AG09319 (cell line): ENCODE measurements at regions not wholly inside any gene's neighbourhood (a gene's known extent, or its start where the extent isn't known, plus 50 kb on each side); places are given as distances from the start of the nearest gene placed in this dataset.

ENCODE experiments used
- DNase-seq: peaks from one replicate; pipeline ENCODE4 v3.0.0-alpha.2; 2010; ENCODE audit warnings: low read depth; ENCODE audit errors: extremely low read depth
- CTCF ChIP-seq: IDR thresholded peaks from 2 replicates; pipeline ENCODE4 v1.5.1; 2011; ENCODE audit warnings: low read depth, mild to moderate bottlenecking, inconsistent platforms, low read length, moderate library complexity

- no peak for TF ChIP-seq CTCF
- peak; percentile 74 for DNase-seq
These were observed 222.9 kb upstream of the CELF2 start for GRCh38 chr10:10794791-10795191.

GRCh38 chr10:10796061-10796773 lies 221.5 kb upstream of the CELF2 start:
- TF ChIP-seq CTCF = no peak
- DNase-seq = no peak

GRCh38 chr10:10796774-10797415 lies 220.8 kb upstream of the CELF2 start:
- TF ChIP-seq CTCF = no peak
- no peak for DNase-seq

GRCh38 chr10:10797513-10797912 lies 220.2 kb upstream of the CELF2 start:
- no peak for TF ChIP-seq CTCF

GRCh38 chr10:10798102-10798863 lies 219.4 kb upstream of the CELF2 start:
- no peak for DNase-seq
- TF ChIP-seq CTCF = no peak; the same call in 1 of the 2 replicates

More at GRCh38 chr10:10797513-10797912, 220.2 kb upstream of the CELF2 start:
- DNase-seq = no peak

GRCh38 chr10:10798864-10799192 lies 218.8 kb upstream of the CELF2 start:
- no peak for DNase-seq

More at GRCh38 chr10:10798864-10799192, 218.8 kb upstream of the CELF2 start:
- TF ChIP-seq CTCF = no peak
